Calu3 (cell line): ENCODE measurements at regions not wholly inside any gene's neighbourhood (a gene's known extent, or its start where the extent isn't known, plus 50 kb on each side); places are given as distances from the start of the nearest gene placed in this dataset.

Experiments
- BruUV-seq: library from RNA; stranded (reverse); fragments of 400-500 nt; replicated peaks from 2 replicates; lab custom pipeline; 2021; lab: Mats Ljungman, UMichigan
- CTCF ChIA-PET: fragments of 300-600 bp; sonication (Branson Sonifier 250); formaldehyde crosslinking; loops from one replicate; lab custom pipeline; 2022; ENCODE audit warnings: antibody characterized with exemption; lab: Charles Lee
- DNase-seq: peaks from one replicate; pipeline ENCODE4 v3.0.0; 2022
- H3K27ac Mint-ChIP-seq: one replicate; pipeline ENCODE4 v1.8.0; 2022; ENCODE audit warnings: mixed read lengths; ENCODE audit not compliant: unreplicated experiment
- H3K27me3 Mint-ChIP-seq: one replicate; pipeline ENCODE4 v1.8.0; 2022; ENCODE audit warnings: mixed read lengths; ENCODE audit not compliant: unreplicated experiment
- H3K36me3 Mint-ChIP-seq: one replicate; pipeline ENCODE4 v1.8.0; 2022; ENCODE audit warnings: mild to moderate bottlenecking, moderate library complexity, mixed read lengths; ENCODE audit not compliant: insufficient read depth, unreplicated experiment
- H3K4me1 Mint-ChIP-seq: one replicate; pipeline ENCODE4 v1.8.0; 2022; ENCODE audit warnings: mild to moderate bottlenecking, low read depth, mixed read lengths; ENCODE audit not compliant: unreplicated experiment
- H3K4me3 Mint-ChIP-seq: one replicate; pipeline ENCODE4 v1.8.0; 2022; ENCODE audit warnings: mild to moderate bottlenecking, low read depth, moderate library complexity, mixed read lengths; ENCODE audit not compliant: unreplicated experiment
- H3K9me3 Mint-ChIP-seq: one replicate; pipeline ENCODE4 v1.8.0; 2022; ENCODE audit warnings: low read depth, mixed read lengths; ENCODE audit not compliant: unreplicated experiment
- intact Hi-C: fragments of 100-400 bp; cut with micrococcal nuclease; formaldehyde crosslinking; loops from one replicate; pipeline ENCODE4 v1.10.0; 2022; ENCODE audit not compliant: unreplicated experiment
- TF ChIP-seq, protein P1 (sequence below): fragments of 200-600 bp; IDR thresholded peaks from one replicate; pipeline ENCODE4 v1.8.0; 2022; ENCODE audit warnings: antibody characterized with exemption; ENCODE audit not compliant: unreplicated experiment

DNA sequence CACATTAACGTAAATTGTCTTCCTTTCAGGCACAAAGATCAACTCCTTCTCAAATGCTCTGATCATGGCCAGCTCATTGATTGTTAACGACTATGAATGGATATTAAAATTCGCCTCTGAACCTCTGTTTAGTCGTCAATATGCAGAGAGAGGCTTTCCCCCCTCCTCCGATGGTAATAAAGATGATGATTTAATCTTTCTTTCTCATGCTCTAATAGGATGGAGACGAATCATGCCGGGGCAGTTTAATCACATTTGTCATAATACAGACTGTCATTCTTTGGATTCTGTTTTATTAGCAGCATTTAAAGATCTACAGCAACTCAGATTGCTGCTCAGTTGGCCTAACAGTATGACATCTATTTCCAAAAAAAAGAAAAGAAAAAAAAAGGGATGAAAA lies 132.9 kb downstream of the SREK1 start:
- no peaks in the 10 kb centered on the region for H3K36me3 Mint-ChIP-seq
- TF ChIP-seq, protein P1, sequence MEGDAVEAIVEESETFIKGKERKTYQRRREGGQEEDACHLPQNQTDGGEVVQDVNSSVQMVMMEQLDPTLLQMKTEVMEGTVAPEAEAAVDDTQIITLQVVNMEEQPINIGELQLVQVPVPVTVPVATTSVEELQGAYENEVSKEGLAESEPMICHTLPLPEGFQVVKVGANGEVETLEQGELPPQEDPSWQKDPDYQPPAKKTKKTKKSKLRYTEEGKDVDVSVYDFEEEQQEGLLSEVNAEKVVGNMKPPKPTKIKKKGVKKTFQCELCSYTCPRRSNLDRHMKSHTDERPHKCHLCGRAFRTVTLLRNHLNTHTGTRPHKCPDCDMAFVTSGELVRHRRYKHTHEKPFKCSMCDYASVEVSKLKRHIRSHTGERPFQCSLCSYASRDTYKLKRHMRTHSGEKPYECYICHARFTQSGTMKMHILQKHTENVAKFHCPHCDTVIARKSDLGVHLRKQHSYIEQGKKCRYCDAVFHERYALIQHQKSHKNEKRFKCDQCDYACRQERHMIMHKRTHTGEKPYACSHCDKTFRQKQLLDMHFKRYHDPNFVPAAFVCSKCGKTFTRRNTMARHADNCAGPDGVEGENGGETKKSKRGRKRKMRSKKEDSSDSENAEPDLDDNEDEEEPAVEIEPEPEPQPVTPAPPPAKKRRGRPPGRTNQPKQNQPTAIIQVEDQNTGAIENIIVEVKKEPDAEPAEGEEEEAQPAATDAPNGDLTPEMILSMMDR = no peak
- CTCF ChIA-PET = no interaction called here
- intact Hi-C loops = no loop called here
- H3K4me3 Mint-ChIP-seq = no peak overlapping the region
- no peaks in the 10 kb centered on the region for H3K9me3 Mint-ChIP-seq
- no peak for DNase-seq
- peaks cover 39% of the 10 kb centered on the region for H3K27me3 Mint-ChIP-seq
- no TSS peak for BruUV-seq
- H3K27ac Mint-ChIP-seq = no peak overlapping the region
- H3K4me1 Mint-ChIP-seq = no peaks in the 10 kb centered on the region

DNA sequence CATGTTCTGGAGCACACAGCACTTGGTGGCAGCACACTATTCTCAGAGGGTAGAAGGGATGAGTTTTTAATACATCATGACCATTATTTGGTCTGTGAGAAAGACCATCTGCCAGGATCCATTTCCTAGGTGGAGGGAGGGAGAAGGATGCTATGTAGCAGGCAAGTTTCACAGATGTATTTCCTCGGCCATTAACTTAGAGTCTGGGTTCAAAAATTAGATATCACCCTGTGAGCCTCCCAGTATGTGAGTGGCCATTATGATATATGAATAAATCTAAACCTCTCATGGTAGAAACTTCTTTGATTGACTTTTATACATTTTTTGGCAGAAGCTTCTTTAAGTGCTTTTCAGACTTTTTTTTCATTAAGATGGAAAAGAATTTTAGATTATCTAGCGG lies 133.9 kb downstream of the SREK1 start:
- CTCF ChIA-PET = no interaction called here
- Mint-ChIP-seq H3K4me1 (no peaks in the 10 kb centered on the region), H3K36me3 (no peaks in the 10 kb centered on the region), H3K9me3 (no peaks in the 10 kb centered on the region), H3K4me3 (no peak overlapping the region), H3K27ac (no peak overlapping the region), H3K27me3 (peaks cover 33% of the 10 kb centered on the region)
- intact Hi-C loops = no loop called here
- no peak for DNase-seq
- TF ChIP-seq, protein P1 = no peak
- BruUV-seq = no TSS peak

DNA sequence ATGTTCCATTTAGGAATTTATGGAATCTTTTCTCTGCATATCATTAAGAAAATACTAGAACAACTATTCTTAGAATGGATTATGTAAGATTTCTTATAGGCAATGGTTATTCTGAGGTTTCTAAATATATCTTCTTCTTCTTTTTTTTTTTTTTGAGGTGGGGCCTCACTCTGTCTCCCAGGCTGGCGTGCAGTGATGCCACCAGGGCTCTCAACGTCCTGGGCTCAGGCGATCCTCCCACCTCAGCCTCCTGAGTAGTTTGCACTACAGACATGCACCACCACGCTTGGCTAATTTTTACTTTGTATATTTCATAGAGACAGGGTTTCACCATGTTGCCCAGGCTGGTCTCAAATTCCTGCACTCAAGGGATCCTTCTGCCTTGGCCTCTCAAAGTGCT lies 137.2 kb downstream of the SREK1 start:
- no peaks in the 10 kb centered on the region for H3K4me1 Mint-ChIP-seq
- TF ChIP-seq, protein P1 = no peak
- peaks cover 6% of the 10 kb centered on the region for H3K27me3 Mint-ChIP-seq
- no peak for DNase-seq
- no peaks in the 10 kb centered on the region for H3K9me3 Mint-ChIP-seq
- BruUV-seq = no TSS peak
- no peak overlapping the region for H3K4me3 Mint-ChIP-seq
- no peak overlapping the region for H3K27ac Mint-ChIP-seq
- CTCF ChIA-PET = no interaction called here
- intact Hi-C loops = no loop called here
- H3K36me3 Mint-ChIP-seq = no peaks in the 10 kb centered on the region

DNA sequence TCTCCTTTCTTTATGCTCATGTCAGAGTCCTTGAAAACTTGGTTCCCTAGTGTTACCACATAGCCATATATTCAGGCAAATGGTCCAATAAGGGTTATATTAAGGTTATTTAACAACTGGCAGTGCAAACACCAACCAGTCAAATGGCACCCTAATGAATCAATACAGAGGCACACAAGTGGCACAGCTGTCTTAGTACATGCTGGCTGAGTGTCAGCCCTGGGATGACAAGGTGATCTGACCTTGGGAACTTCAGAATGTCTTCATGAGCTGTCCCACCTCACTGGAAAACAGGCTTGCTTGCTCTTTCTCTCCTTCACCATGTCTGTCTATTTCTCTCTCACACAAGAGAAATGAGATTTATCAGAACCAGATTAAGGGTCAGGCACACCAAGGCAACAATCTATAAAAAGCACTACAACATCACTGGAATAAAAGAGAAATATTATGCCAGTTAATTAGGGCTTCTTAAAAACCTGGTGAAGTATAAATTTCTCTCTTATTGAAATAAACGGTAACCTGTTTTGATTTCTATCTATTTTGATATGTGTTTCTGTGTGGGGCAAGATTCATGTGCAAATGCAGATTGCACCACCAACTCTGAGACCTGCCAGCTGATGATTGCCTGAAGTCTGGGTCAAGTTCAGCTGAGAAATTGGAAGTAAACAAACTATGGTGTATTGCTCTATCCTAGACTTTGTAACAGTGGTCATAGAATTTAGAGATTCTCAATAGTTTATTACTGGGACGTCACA lies 140.7 kb downstream of the SREK1 start:
- H3K27me3 Mint-ChIP-seq = peaks cover 20% of the 10 kb centered on the region
- CTCF ChIA-PET = no interaction called here

More for the DNA sequence above, 140.7 kb downstream of the SREK1 start:
- intact Hi-C loops = no loop called here
- BruUV-seq = no TSS peak
- no peak overlapping the region for H3K4me3 Mint-ChIP-seq
- DNase-seq = no peak
- H3K27ac Mint-ChIP-seq = no peak overlapping the region
- no peaks in the 10 kb centered on the region for H3K9me3 Mint-ChIP-seq
- no peaks in the 10 kb centered on the region for H3K36me3 Mint-ChIP-seq
- TF ChIP-seq, protein P1 = no peak
- no peaks in the 10 kb centered on the region for H3K4me1 Mint-ChIP-seq
